ENCODE measurements at regions not wholly inside any gene's neighbourhood (a gene's known extent, or its start where the extent isn't known, plus 50 kb on each side); places are given as distances from the start of the nearest gene placed in this dataset.

GRCh38 chr12:124397399-124397679, 102.4 kb downstream of the RFLNA start:
- no peak for TF ChIP-seq ZNF274 (IDR thresholded peaks at IDR 0.05; ENCODE audit: low read depth, low read length)
- no peak for TF ChIP-seq SUZ12 (IDR thresholded peaks at IDR 0.05; ENCODE audit: extremely low read depth, insufficient read depth, insufficient read length)
